ELR (cell line): ENCODE measurements at regions not wholly inside any gene's neighbourhood (a gene's known extent, or its start where the extent isn't known, plus 50 kb on each side); places are given as distances from the start of the nearest gene placed in this dataset.
A peak's percentile ranks its signal among the peaks of the same experiment; 100 is the strongest.

Experiments used
- DNase-seq: peaks from one replicate; pipeline ENCODE4 v3.0.0-alpha.2; 2015; ENCODE audit warnings: low read depth

DNA sequence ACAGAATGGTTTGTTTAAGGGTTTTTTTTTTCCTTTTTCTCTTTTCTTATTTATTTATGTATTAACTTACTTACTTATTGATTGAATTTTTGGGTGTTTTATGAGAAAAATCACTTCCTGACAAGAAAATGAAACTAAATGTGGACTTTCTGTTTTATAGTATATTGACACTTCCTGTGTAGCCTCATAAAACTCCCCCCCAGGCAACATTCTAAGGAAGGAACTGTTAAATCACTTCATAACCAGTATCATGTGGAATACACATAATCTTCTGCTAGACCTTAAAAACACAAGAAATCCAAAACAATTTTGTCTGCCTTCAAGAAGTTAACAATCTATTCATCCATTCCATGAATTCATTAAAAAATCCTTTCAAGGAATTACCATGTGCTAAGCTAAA is 164.1 kb upstream of the TOM1L1 start:
- peak; percentile 3 for DNase-seq

DNA sequence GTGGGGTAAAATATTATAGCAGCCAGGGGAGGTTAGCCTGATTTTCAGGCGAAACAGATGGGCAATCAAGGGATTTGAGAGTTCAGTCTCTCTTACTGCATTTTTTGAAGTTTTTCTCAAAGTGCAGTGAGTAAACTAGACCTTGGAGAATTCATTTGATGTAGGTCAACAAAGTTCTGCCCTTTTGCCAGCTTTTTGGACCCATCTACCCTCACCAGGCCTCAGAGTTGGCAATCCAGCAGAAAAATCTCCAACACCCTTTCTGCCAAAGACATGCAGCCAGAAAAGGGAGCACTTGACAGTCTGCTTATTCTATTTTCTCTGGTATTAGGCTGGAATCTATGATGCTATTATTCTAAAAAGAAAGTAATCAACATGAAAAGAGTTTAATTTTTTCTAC is 162.2 kb upstream of the TOM1L1 start:
- DNase-seq = no peak

DNA sequence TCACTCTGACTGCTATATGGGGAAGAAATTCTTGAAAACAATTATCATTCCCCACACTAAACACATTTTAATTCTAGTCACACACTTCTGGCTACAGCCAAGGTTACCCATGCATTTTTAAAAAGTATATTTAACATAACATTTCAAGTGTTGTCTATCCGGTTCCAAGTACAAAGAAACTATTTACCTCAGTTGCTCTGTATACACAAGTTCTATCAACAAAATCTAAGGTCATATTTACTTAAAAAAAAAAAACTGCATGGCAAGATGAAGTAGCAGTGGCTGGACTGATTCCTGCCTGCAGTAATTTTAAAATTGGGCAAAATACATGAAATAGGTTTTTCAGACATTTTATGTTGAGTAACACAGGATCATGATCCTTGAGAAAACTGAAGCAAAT is 155.9 kb upstream of the TOM1L1 start:
- no peak for DNase-seq

DNA sequence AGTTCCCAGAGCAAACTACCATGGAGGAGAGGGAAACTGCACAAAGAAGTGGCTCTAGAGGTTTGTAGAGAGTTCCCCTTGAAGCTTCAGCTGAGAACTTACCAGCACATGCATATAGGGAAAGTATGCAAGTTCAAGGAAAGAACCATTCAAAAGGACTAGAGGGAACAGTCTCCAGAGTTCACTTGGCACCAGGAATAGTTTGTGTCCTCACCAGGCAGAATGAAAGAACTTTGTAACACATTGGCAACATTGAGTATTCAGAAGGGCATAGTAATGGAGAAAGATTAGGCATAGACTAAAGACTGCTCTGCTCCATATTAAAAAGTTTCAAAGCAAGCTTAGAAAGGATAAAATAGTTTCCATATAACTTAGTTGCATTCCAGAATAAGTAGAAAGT is 155.4 kb upstream of the TOM1L1 start:
- DNase-seq = no peak

DNA sequence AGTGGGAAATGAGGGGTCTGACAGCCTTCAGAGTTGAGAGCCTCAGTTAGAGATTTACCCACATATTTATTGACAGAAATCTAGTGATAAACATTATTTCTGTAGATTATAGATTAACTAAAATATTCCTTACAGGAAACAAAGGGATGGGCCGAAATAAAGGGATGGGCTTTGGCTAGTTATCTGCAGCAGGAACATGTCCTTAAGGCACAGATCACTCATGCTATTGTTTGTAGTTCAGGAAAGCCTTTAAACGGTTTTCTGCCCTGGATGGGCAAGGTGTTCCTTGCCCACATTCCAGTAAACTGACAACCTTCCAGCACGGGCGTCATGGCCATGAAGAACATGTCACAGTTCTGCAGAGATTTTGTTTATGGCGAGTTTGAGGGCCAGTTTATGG is 154.8 kb upstream of the TOM1L1 start:
- DNase-seq = no peak

DNA sequence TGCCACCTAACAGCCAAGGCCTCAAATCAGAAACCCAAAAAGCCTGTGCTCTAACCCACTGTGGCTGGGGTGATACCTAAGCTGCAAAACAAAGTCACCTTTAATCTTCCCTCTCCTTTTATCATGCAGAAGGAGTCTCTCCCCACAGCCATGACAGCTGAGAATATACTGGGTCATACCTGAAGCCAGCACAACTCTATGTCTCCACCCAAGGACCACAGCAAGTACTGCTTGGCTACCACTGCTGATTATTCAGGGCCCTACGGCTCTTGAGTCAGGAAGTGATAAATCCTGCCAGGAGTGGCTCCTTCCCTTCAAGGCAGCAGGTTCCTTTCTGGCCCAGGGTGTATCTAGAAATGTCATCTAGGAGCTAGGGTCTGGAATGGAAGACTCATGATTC is 151.5 kb upstream of the TOM1L1 start:
- no peak for DNase-seq

DNA sequence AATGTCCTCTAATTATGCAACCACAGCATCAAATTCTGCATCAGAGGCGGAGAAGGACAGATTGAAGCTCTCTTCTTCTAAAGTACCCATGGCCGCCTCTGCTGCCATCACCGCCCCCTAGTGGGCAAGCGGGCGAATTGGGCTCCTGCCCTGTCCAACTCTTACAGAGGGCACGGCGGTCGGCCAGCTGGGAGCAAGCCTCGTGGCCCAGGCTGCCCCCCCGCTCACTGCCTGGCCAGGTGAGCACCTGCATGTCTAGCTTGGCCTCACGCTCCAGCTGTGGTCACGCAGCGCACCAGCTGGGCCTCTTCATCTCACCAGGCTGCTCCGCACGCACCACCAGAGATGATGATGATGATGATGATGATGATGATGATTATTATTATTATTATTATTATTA is 146.1 kb upstream of the TOM1L1 start:
- no peak for DNase-seq

DNA sequence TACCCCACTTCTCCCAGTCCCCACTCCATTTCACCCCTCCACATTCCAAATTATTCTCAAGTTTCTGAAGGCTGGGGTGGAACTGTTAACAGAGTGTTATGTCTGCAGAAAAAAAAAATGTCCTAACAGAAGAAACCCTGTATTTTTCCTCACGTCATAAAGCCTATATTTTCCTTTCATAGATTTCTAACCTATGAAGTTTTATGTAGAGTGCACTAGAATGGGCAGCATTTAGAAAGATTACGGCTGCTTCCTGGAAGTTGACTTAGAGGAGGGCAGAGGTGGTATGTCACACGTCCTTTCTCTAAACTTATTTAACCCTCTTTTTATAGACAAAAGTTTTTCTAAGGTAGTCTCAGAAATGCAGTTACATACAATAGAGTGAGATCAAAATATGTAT is 139.8 kb upstream of the TOM1L1 start:
- no peak for DNase-seq

DNA sequence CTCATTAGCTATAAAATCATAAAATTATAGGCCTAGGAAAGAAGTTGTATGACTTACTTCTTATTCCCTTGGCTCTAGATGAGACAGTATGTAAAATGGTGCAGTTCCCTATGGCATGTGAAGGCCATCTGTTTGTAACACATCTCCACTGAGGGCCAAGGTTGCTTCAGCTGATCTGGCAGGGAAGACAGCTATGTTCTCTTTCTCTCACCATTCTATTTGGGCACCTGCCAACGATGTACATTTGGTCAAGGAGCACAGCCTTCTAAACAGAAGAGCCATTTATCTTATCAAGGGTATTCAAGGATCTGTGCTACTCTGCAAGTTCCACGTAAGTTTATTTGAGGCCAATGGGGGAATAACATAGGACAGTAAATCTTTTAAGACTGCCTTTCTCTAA is 129.8 kb upstream of the TOM1L1 start:
- no peak for DNase-seq

DNA sequence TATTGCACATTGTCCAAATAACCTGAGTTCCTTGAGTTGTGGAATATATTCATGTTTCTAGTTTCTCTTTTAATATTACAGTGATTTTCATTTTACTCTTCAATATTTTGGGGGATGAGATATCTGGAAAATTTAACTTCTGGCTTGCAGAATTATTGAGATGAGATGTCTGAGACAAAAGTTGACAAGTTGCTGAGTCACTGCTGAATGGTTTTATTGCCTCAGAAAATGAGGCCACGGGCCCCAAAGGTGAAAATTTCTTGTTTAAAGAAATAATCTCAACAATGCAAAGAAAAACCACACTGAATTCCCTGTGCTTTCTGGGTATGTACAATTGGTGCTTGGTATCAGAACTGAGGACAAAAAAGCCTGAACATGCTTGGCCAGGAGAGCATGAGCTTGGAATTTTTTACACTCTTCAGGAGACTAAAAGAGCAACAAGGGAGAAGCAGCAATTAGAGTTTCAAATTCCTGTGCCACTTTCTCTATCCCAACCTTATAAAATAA is 129.2 kb upstream of the TOM1L1 start:
- no peak for DNase-seq

DNA sequence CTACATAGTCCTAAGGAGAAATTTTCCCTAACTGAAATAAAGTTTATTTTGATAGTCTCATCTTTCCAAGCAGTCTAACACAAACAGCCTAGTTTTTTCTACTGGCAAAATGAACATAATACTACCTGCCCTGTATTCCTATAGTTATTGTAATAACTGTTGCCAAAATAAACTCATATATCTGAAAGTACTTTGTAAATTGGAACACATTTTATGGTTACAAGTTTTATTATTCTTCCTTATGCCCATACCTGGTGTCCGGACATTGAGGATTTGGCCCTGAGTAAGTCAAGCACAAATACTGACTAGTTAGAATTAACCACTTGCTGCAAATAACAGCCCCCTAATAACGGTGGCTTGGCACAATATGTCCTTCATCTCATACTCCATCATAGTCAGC is 120.4 kb upstream of the TOM1L1 start:
- no peak for DNase-seq

DNA sequence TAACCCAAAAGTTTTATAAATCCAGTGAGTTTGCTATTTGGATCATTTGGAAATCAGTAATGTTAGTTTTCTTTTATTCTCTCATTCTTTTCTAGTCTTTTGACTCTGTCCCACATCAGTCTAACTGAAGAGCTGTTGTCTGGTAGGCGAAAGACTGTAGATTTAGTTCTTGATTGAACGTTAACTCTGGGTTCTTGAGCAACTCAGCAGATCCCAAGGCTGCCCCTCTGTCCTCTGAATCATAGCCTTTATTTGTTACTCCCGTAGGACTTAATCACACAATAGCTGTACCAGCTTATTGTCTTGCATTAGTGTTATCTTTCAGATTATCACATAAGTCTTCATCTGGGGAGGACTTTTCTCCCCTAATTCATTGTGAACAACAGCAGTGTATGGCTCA is 119.3 kb upstream of the TOM1L1 start:
- DNase-seq = peak; percentile 1

DNA sequence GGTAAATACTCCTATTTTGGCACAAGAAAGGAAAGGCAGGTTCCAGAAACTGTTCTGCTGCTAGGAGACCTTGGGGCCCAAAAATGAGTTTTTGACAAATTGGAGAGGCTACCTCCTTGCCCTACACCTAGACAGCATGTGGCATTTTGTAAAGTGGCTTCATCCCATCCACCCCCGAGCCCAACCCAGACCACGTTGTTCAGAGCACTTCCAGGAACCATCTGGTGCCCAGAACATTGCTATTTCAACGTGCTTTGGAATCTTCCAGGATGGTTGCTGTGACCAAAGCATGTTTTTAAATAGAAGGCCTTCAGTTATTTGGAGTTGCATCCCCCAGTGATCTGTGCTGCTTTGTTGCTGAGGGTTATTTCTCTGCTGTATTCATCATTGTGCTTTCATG is 116.3 kb upstream of the TOM1L1 start:
- DNase-seq = no peak

DNA sequence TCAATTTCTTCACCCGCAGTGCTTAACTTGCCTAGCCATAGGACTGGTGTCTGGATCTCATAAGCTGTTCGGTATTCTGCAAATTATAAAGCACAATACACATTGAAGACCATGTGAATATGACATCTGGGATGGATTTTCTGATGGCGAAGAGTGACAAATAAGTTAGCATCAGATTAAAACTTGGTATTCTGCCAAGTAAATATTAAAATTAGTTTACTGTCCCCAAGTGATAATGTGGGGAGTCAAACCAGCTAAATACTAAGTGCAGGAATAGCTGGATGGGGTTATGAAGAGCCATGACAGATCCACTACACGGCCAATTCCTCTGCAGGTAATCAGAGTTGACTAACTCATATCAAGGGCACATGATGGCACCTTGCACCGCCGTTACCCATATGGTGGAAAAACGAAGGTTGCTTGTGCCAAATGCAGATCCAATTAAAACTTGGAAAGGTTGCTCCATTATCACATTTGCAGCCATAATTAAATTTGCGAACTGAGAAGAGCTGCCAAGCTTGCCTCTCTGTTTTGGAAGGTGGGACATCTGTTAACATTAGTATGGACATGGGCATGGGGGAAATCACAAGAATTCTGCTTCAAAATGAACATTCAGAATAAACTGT is 114.9 kb upstream of the TOM1L1 start:
- no peak for DNase-seq

DNA sequence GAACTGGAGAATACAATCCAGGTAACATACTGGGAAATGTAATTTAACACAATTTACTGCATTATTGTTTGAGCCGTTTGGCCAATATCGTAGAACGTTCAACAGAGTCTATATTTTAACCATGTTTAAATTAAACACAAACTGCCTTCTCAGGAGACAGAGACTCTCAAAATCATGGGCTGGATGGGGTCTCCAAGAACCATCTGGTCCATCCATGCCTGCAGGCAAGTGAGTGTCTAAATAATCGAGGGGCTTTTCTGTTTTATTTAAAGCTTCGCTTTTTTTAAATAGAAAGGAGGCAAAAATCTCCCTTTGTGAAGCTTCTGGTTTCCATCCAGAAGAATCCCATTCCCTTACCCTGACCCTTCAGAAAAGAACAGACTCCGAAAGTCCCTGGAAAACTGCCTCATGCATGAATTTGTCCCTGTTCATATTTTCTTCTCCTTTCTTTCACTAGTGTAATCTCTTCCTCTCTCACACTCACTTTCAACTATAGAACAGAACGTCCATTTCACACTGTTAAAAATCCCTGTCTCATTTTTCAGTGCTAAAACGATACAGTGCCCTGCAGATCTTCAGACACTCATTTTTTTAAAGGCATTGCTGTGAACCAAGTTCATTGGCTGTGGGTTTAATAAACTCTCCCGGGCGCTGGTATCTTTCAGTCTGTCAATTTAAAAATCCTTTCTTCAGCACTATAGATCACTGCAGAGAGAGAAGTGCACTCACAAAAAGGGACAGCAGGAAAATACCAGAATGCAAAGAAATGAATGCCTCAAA is 111.4 kb upstream of the TOM1L1 start:
- DNase-seq = no peak

DNA sequence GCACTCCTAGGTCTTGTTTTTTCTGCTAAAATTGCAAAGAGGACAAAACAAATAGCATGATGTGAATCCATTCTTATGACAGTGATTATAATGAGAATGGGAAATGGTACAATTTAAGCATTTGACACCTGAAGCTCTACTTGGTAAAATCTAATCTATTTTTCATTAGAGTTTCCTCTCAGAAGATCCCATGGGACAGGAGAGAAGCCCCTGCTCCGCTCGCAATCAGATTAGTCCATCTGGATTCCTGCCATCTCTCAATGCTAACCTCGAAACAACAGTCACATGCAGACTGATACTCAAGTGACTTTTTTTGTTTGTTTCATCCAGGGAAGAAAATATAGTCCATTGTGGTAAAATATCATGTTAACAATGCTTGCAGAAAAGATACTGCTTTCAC is 107.4 kb upstream of the TOM1L1 start:
- DNase-seq = no peak

DNA sequence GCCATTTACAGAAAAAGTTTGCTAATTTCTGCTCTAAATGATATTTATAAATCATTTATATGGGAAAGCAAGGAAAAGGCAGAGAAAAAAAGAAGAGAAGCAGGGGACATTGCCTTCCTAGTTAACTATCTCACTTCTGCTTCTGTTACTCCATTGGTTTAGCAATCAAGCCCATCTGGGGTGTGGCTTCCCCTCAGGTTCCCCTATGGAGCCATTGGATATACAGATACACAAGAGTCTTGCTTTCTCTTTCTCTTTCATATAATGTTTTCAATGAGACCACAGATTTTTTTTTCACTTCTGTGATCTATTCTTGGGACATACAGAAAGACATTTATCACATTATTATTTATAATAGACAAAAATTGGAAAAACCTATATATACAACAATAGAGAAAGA is 105.6 kb upstream of the TOM1L1 start:
- DNase-seq = no peak

DNA sequence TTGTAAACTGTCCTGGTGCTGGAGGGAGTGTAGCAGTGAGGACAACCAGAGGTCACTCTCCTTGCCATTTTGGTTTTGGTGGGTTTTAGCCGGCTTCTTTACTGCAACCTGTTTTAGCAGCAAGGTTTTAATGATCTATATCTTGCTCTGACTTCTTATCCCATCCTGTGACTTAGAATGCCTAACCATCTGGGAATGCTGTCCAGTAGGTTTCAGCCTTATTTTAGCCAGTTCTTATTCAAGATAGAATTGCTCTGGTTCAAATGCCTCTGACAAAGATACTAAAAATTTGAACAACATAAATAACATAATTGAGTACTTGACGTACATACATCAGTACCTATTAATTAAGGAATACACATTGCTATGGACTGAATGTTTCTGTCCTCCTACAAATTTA is 93.3 kb upstream of the TOM1L1 start:
- no peak for DNase-seq

DNA sequence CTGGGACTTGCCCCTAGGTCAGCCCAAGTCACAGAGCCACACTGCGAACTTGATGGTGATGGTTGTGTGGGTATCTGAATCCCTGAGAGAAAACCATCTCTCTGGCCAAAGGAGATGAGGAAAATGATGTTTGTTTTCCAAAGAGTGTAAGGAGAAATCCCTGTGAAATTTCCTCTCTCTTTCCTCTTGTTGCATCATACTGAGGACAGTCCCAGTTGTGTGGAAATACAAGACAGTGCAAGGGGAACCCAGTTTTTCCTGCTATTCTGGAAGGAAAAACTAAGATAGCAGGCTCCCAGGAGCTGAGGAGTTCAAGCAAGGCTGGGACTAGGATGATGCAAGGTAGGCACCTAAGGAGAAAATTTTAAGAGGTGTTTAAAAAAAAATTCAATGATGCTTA is 86.8 kb upstream of the TOM1L1 start:
- DNase-seq = no peak

DNA sequence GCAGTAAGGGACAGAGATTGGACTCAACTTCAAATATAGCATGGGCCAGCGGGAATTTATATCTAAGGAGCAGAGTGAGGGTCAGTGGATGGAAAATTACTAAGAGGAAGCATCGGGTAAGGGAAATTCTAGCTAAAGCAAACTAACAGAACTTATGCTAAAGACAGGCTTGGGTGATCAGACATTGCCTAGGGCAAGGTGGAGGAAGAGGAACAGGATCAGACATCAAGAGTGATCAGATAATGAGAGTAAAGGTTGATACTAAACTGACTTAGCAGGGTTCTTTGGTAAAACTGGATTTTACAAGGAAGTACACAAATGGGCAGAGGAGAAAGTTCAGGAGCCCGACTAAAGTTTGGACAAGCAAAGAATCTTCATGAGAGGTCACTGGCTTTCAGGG is 86.3 kb upstream of the TOM1L1 start:
- DNase-seq = no peak

DNA sequence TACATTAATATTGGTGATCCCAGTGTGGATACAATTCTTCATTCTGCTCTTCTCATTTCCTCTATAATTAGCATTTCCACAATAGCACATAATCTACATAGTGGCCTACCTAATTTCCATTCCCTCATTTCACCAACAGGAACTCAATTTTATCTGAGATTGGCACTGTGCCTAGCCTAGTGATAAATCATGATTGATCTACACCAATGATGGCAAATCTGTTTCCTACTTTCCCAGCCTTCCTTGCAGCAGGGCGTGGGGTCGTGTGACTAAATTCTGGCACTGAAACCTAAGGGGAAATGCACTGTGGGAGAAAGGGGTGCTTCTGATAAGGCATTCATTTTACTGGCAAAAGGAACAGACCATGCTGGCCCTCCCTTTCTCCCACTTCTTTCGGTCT is 66.6 kb upstream of the TOM1L1 start:
- no peak for DNase-seq

DNA sequence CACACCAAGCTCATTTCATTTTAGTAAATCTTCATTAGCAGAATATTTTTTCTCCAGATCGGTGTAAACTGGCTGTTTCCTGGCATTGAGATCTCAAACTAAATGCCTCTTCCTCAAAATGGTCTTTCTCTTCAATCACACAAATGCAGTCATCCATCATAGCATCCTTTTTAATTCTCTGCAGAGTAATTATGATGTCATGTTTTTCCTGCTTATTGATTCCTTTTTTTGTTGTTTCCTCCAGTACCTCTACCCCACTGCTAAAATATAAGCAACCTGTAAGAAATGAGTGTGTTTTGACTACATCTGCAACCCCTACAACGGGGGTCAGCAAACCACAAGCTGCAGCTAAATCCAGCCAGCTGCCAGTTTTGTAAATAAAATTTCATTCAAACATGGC is 65.6 kb upstream of the TOM1L1 start:
- DNase-seq = no peak

DNA sequence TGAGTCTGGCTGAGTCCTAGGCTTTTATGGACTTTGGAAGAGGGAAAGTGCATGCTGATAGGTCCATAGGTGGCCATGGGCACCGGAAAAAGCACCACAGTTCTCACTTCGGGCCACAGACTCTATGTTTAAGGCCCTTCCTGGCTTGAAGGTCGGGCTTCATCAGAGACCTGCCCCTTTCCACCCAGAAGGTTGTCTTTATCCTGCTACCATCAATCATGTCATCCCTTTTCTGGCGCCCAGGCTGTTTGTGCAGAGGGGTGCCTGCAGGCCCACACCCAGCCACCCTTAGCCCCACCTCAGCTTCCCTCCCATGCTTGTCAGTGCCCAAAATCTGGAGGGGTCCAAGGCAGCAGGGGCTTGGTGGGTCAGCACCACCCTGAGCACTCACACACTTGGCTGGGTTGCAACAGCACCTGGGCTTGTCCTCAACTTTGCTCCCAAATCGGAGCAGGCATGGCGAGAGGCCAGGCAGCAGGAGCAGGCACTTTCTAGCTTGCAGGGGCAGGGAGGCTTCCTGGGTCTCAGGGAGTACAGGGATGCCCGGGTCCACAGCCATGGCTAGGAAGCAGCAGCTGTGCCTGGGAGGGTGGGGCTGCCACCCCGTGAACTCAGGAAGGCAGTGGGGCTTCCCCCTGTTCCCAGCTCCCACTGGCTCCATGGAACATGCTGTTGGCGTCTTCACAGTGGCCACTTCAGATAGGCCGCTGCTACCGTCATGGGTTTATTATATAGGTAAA is 63.8 kb upstream of the TOM1L1 start:
- DNase-seq = no peak
